WTC11 (cell line): ENCODE measurements at regions not wholly inside any gene's neighbourhood (a gene's known extent, or its start where the extent isn't known, plus 50 kb on each side); places are given as distances from the start of the nearest gene placed in this dataset.

Experiments used
- ATAC-seq: fragments of 200-7000 bp; cut with Tn5 transposase; 2 replicates; pipeline ENCODE4 v1.10.0; 2021; ENCODE audit warnings: mild to moderate bottlenecking, moderate library complexity
- CTCF ChIA-PET: fragments of 300-600 bp; sonication (Branson Sonifier 250); formaldehyde crosslinking; loops from one replicate; lab custom pipeline; 2021; ENCODE audit warnings: antibody characterized with exemption; lab: Charles Lee
- POLR2A ChIA-PET: fragments of 350-600 bp; sonication (Branson Sonifier 250); formaldehyde crosslinking; loops from one replicate; lab custom pipeline; 2021; ENCODE audit warnings: antibody characterized with exemption; lab: Charles Lee
- DNase-seq: peaks from one replicate; pipeline ENCODE4 v3.0.0; 2021; ENCODE audit warnings: low spot score
- H3K27ac Mint-ChIP-seq: 2 replicates; pipeline ENCODE4 v1.8.0; 2021; ENCODE audit warnings: mixed read lengths
- H3K27me3 Mint-ChIP-seq: 2 replicates; pipeline ENCODE4 v1.8.0; 2021; ENCODE audit warnings: low read depth, mild to moderate bottlenecking, moderate library complexity, mixed read lengths
- H3K36me3 Mint-ChIP-seq: 2 replicates; pipeline ENCODE4 v1.8.0; 2021; ENCODE audit warnings: mixed read lengths
- H3K4me1 Mint-ChIP-seq: 2 replicates; pipeline ENCODE4 v1.8.0; 2022; ENCODE audit warnings: mixed read lengths
- H3K4me3 Mint-ChIP-seq: 2 replicates; pipeline ENCODE4 v1.8.0; 2021; ENCODE audit warnings: mild to moderate bottlenecking, moderate library complexity, mixed read lengths
- H3K9me3 Mint-ChIP-seq: 2 replicates; pipeline ENCODE4 v1.8.0; 2021; ENCODE audit warnings: mixed read lengths
- CBFB ChIP-seq: sonication (generic); formaldehyde crosslinking; IDR thresholded peaks from 2 replicates; pipeline ENCODE4 v1.8.1; 2022; ENCODE audit warnings: mild to moderate bottlenecking, low read depth, missing genetic modification reagents
- CDX4 ChIP-seq: fragments of 250-450 bp; sonication (Bioruptor Pico); IDR thresholded peaks from 2 replicates; pipeline ENCODE4 v1.9.0; 2021; ENCODE audit warnings: moderate library complexity, mild to moderate bottlenecking, inconsistent platforms, borderline replicate concordance
- CREM ChIP-seq: sonication (generic); formaldehyde crosslinking; IDR thresholded peaks from 2 replicates; pipeline ENCODE4 v1.8.1; 2022; ENCODE audit warnings: mild to moderate bottlenecking, missing genetic modification reagents, moderate library complexity
- EMX1 ChIP-seq: fragments of 250-450 bp; sonication (Bioruptor Pico); IDR thresholded peaks from 2 replicates; pipeline ENCODE4 v1.8.0; 2021; ENCODE audit warnings: mild to moderate bottlenecking
- ETV6 ChIP-seq: sonication (generic); formaldehyde crosslinking; IDR thresholded peaks from 2 replicates; pipeline ENCODE4 v1.8.1; 2022; ENCODE audit warnings: mild to moderate bottlenecking, missing genetic modification reagents
- GABPB1 ChIP-seq: sonication (generic); formaldehyde crosslinking; IDR thresholded peaks from 2 replicates; pipeline ENCODE4 v1.8.1; 2023; ENCODE audit warnings: mild to moderate bottlenecking, missing genetic modification reagents
- MYBL2 ChIP-seq: sonication (generic); formaldehyde crosslinking; IDR thresholded peaks from 2 replicates; pipeline ENCODE4 v1.8.1; 2023; ENCODE audit warnings: mild to moderate bottlenecking, moderate library complexity, missing genetic modification reagents
- NFATC4 ChIP-seq: fragments of 250-450 bp; sonication (Bioruptor Pico); IDR thresholded peaks from 2 replicates; pipeline ENCODE4 v1.9.0; 2021; ENCODE audit warnings: mild to moderate bottlenecking
- NFYB ChIP-seq: sonication (generic); formaldehyde crosslinking; conservative IDR thresholded peaks from 2 replicates; pipeline ENCODE4 v1.8.0; 2022; ENCODE audit warnings: low read depth, missing genetic modification reagents
- NR1H2 ChIP-seq: sonication (generic); formaldehyde crosslinking; IDR thresholded peaks from 2 replicates; pipeline ENCODE4 v1.9.0; 2021; ENCODE audit warnings: mild to moderate bottlenecking, moderate library complexity, missing genetic modification reagents
- NR2C2 ChIP-seq: sonication (generic); formaldehyde crosslinking; IDR thresholded peaks from 2 replicates; pipeline ENCODE4 v1.8.0; 2022; ENCODE audit warnings: mild to moderate bottlenecking, missing genetic modification reagents
- NR3C1 ChIP-seq: sonication (generic); formaldehyde crosslinking; conservative IDR thresholded peaks from 2 replicates; pipeline ENCODE4 v1.8.1; 2023; ENCODE audit warnings: low read depth, mild to moderate bottlenecking, missing genetic modification reagents
- PRRX2 ChIP-seq: fragments of 250-450 bp; sonication (Bioruptor Pico); IDR thresholded peaks from 2 replicates; pipeline ENCODE4 v1.8.0; 2021; ENCODE audit warnings: mild to moderate bottlenecking
- RELA ChIP-seq: sonication (generic); formaldehyde crosslinking; IDR thresholded peaks from 2 replicates; pipeline ENCODE4 v1.8.1; 2022; ENCODE audit warnings: missing genetic modification reagents, mild to moderate bottlenecking, borderline replicate concordance
- RORB ChIP-seq: fragments of 250-450 bp; sonication (Bioruptor Pico); IDR thresholded peaks from 2 replicates; pipeline ENCODE4 v1.9.0; 2021; ENCODE audit warnings: mild to moderate bottlenecking
- SMAD3 ChIP-seq: sonication (generic); formaldehyde crosslinking; IDR thresholded peaks from 2 replicates; pipeline ENCODE4 v1.8.0; 2022; ENCODE audit warnings: missing genetic modification reagents, mild to moderate bottlenecking, borderline replicate concordance
- USF2 ChIP-seq: sonication (generic); formaldehyde crosslinking; IDR thresholded peaks from 2 replicates; pipeline ENCODE4 v1.8.1; 2023; ENCODE audit warnings: mild to moderate bottlenecking, missing genetic modification reagents, moderate library complexity
- ZNF219 ChIP-seq: sonication (generic); formaldehyde crosslinking; IDR thresholded peaks from 2 replicates; pipeline ENCODE4 v1.8.0; 2023; ENCODE audit warnings: missing genetic modification reagents, mild to moderate bottlenecking, borderline replicate concordance
- ZNF317 ChIP-seq: sonication (generic); formaldehyde crosslinking; IDR thresholded peaks from 2 replicates; pipeline ENCODE4 v1.8.1; 2023; ENCODE audit warnings: low read depth, mild to moderate bottlenecking, moderate library complexity, missing genetic modification reagents, borderline replicate concordance
- ZNF416 ChIP-seq: fragments of 250-450 bp; sonication (Bioruptor Pico); IDR thresholded peaks from 2 replicates; pipeline ENCODE4 v1.9.0; 2021; ENCODE audit warnings: mild to moderate bottlenecking, inconsistent platforms
- TF ChIP-seq, protein P1 (sequence below): sonication (generic); formaldehyde crosslinking; IDR thresholded peaks from 2 replicates; pipeline ENCODE4 v1.8.1; 2022; ENCODE audit warnings: low read depth, mild to moderate bottlenecking, moderate library complexity, missing genetic modification reagents, borderline replicate concordance
- TF ChIP-seq, protein P2 (sequence below): sonication (generic); formaldehyde crosslinking; conservative IDR thresholded peaks from 2 replicates; pipeline ENCODE4 v1.8.1; 2022; ENCODE audit warnings: mild to moderate bottlenecking, missing genetic modification reagents
- TF ChIP-seq, protein P3 (sequence below): sonication (generic); formaldehyde crosslinking; IDR thresholded peaks from 2 replicates; pipeline ENCODE4 v1.8.0; 2022; ENCODE audit warnings: mild to moderate bottlenecking, missing genetic modification reagents
- TF ChIP-seq, protein P4 (sequence below): sonication (generic); formaldehyde crosslinking; IDR thresholded peaks from 2 replicates; pipeline ENCODE4 v1.8.1; 2023; ENCODE audit warnings: mild to moderate bottlenecking, missing genetic modification reagents
- TF ChIP-seq, protein P5 (sequence below): sonication (generic); formaldehyde crosslinking; IDR thresholded peaks from 2 replicates; pipeline ENCODE4 v1.8.0; 2023; ENCODE audit warnings: missing genetic modification reagents

GRCh38 chr12:114926341-114926740, 242.4 kb upstream of the TBX3 start:
- Mint-ChIP-seq H3K9me3 (peaks cover 25% of the 10 kb centered on the region), H3K27ac (no peak overlapping the region), H3K4me1 (no peaks in the 10 kb centered on the region)
- TF ChIP-seq SMAD3 (CRISPR knock-in tag): no peak
- no peak for TF ChIP-seq MYBL2 (CRISPR knock-in tag)
- no peak for TF ChIP-seq ZNF416 (CRISPR knock-in tag)
- TF ChIP-seq CREM: no peak
- TF ChIP-seq ZNF317: no peak
- TF ChIP-seq, protein P1, sequence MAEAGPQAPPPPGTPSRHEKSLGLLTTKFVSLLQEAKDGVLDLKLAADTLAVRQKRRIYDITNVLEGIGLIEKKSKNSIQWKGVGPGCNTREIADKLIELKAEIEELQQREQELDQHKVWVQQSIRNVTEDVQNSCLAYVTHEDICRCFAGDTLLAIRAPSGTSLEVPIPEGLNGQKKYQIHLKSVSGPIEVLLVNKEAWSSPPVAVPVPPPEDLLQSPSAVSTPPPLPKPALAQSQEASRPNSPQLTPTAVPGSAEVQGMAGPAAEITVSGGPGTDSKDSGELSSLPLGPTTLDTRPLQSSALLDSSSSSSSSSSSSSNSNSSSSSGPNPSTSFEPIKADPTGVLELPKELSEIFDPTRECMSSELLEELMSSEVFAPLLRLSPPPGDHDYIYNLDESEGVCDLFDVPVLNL (CRISPR knock-in tag): no peak
- TF ChIP-seq ZNF219 (CRISPR knock-in tag): no peak
- no peak for TF ChIP-seq NR2C2 (CRISPR knock-in tag)
- no peak for TF ChIP-seq PRRX2 (CRISPR knock-in tag)
- no peak for TF ChIP-seq EMX1 (CRISPR knock-in tag)
- TF ChIP-seq NR1H2 (CRISPR knock-in tag): no peak
- TF ChIP-seq RELA (CRISPR knock-in tag): no peak
- TF ChIP-seq RORB: no peak
- TF ChIP-seq CDX4: no peak
- TF ChIP-seq, protein P2, sequence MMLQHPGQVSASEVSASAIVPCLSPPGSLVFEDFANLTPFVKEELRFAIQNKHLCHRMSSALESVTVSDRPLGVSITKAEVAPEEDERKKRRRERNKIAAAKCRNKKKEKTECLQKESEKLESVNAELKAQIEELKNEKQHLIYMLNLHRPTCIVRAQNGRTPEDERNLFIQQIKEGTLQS: no peak
- no peak for TF ChIP-seq NR3C1 (CRISPR knock-in tag)
- no peak for TF ChIP-seq NFYB (CRISPR knock-in tag)
- TF ChIP-seq, all 79 proteins: peak for 0
- ChIA-PET POLR2A (no interaction called here), CTCF (no interaction called here)
- ATAC-seq: no peak
- Mint-ChIP-seq H3K27me3 (no peaks in the 10 kb centered on the region), H3K36me3 (peaks cover 8% of the 10 kb centered on the region), H3K4me3 (no peak overlapping the region)
- DNase-seq: no peak

GRCh38 chr12:114924946-114925475, 241.0 kb upstream of the TBX3 start:
- DNase-seq (no peak), ATAC-seq (no peak)
- Mint-ChIP-seq H3K4me3 (no peak overlapping the region), H3K27me3 (no peaks in the 10 kb centered on the region), H3K9me3 (peaks cover 17% of the 10 kb centered on the region), H3K36me3 (no peaks in the 10 kb centered on the region), H3K27ac (no peak overlapping the region), H3K4me1 (no peaks in the 10 kb centered on the region)
- TF ChIP-seq GABPB1 (CRISPR knock-in tag) (no peak), USF2 (CRISPR knock-in tag) (no peak)
- ChIA-PET CTCF (no interaction called here), POLR2A (no interaction called here)

- Mint-ChIP-seq H3K4me3 (no peak overlapping the region), H3K27me3 (no peaks in the 10 kb centered on the region), H3K9me3 (peaks cover 26% of the 10 kb centered on the region), H3K27ac (no peak overlapping the region), H3K4me1 (no peaks in the 10 kb centered on the region), H3K36me3 (no peaks in the 10 kb centered on the region)
- ChIA-PET POLR2A (no interaction called here), CTCF (no interaction called here)
- no peak for DNase-seq
- ATAC-seq: no peak
- TF ChIP-seq USF2 (CRISPR knock-in tag) (no peak), NFATC4 (CRISPR knock-in tag) (no peak), CBFB (CRISPR knock-in tag) (no peak), ETV6 (CRISPR knock-in tag) (no peak)
- TF ChIP-seq, protein P3, sequence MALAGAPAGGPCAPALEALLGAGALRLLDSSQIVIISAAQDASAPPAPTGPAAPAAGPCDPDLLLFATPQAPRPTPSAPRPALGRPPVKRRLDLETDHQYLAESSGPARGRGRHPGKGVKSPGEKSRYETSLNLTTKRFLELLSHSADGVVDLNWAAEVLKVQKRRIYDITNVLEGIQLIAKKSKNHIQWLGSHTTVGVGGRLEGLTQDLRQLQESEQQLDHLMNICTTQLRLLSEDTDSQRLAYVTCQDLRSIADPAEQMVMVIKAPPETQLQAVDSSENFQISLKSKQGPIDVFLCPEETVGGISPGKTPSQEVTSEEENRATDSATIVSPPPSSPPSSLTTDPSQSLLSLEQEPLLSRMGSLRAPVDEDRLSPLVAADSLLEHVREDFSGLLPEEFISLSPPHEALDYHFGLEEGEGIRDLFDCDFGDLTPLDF: no peak
- TF ChIP-seq, protein P4, sequence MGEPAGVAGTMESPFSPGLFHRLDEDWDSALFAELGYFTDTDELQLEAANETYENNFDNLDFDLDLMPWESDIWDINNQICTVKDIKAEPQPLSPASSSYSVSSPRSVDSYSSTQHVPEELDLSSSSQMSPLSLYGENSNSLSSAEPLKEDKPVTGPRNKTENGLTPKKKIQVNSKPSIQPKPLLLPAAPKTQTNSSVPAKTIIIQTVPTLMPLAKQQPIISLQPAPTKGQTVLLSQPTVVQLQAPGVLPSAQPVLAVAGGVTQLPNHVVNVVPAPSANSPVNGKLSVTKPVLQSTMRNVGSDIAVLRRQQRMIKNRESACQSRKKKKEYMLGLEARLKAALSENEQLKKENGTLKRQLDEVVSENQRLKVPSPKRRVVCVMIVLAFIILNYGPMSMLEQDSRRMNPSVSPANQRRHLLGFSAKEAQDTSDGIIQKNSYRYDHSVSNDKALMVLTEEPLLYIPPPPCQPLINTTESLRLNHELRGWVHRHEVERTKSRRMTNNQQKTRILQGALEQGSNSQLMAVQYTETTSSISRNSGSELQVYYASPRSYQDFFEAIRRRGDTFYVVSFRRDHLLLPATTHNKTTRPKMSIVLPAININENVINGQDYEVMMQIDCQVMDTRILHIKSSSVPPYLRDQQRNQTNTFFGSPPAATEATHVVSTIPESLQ (CRISPR knock-in tag): no peak
- TF ChIP-seq, protein P5, sequence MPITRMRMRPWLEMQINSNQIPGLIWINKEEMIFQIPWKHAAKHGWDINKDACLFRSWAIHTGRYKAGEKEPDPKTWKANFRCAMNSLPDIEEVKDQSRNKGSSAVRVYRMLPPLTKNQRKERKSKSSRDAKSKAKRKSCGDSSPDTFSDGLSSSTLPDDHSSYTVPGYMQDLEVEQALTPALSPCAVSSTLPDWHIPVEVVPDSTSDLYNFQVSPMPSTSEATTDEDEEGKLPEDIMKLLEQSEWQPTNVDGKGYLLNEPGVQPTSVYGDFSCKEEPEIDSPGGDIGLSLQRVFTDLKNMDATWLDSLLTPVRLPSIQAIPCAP: no peak
- TF ChIP-seq, all 79 proteins: peak for 0
Observed at GRCh38 chr12:114921781-114922180, 237.8 kb upstream of the TBX3 start.
